ENCODE measurements at regions not wholly inside any gene's neighbourhood (a gene's known extent, or its start where the extent isn't known, plus 50 kb on each side); places are given as distances from the start of the nearest gene placed in this dataset.

GRCh38 chr14:41229824-41230223, 376.9 kb upstream of the LRFN5 start:
- no peaks in the 10 kb centered on the region for H3K79me2 ChIP-seq (replicated peaks; ENCODE audit: insufficient read depth, low read length)
- no peaks in the 10 kb centered on the region for H3K36me3 ChIP-seq (ENCODE audit: insufficient read depth, low read length)
- no peaks in the 10 kb centered on the region for H4K20me1 ChIP-seq (ENCODE audit: insufficient read depth)
- H3K27ac ChIP-seq (ENCODE audit: low read length), result no peak overlapping the region
- no peaks in the 10 kb centered on the region for H3K27me3 ChIP-seq (ENCODE audit: insufficient read depth, low read depth, low read length)
- no peak overlapping the region for H3K4me3 ChIP-seq (ENCODE audit: low read length)
- H3K9me2 ChIP-seq (ENCODE audit: insufficient read depth, low read length), result no peaks in the 10 kb centered on the region
- H3K4me2 ChIP-seq (ENCODE audit: low read length), result no peak overlapping the region
- no peak overlapping the region for H3K9ac ChIP-seq (ENCODE audit: low read length)
- H3F3A ChIP-seq (ENCODE audit: insufficient read depth, low read length, poor library complexity, severe bottlenecking), result no peaks in the 10 kb centered on the region
- peak; percentile 48 for TF ChIP-seq CTCF (IDR thresholded peaks at IDR 0.05; ENCODE audit: poor library complexity, severe bottlenecking)
- TF ChIP-seq RAD21 (conservative IDR thresholded peaks at IDR 0.05), result peak; percentile 57
- peak; percentile 91 for TF ChIP-seq POLR2AphosphoS5 (IDR thresholded peaks at IDR 0.05)
- no peak for TF ChIP-seq EZH2 (IDR thresholded peaks at IDR 0.05; ENCODE audit: borderline replicate concordance, insufficient read depth, low read length, poor library complexity, severe bottlenecking)
- TF ChIP-seq SMC3 (conservative IDR thresholded peaks at IDR 0.05; ENCODE audit: poor library complexity), result peak; percentile 50
- peak; percentile 95 for TF ChIP-seq EP300 (conservative IDR thresholded peaks at IDR 0.05; ENCODE audit: poor library complexity, severe bottlenecking)
- TF ChIP-seq MXI1 (conservative IDR thresholded peaks at IDR 0.05; ENCODE audit: poor library complexity, severe bottlenecking), result no peak
- no peak for TF ChIP-seq TAF1 (IDR thresholded peaks at IDR 0.05; ENCODE audit: low read depth)
- peak; percentile 27 for TF ChIP-seq REST (IDR thresholded peaks at IDR 0.05; ENCODE audit: borderline replicate concordance)
- H3K9me3 ChIP-seq (ENCODE audit: low read length), result no peaks in the 10 kb centered on the region
- no peak overlapping the region for H2AFZ ChIP-seq (ENCODE audit: low read depth, low read length)

GRCh38 chr14:41225433-41225832, 381.2 kb upstream of the LRFN5 start:
- no peak overlapping the region for H3K4me3 ChIP-seq (ENCODE audit: low read length)
- H3K27ac ChIP-seq (ENCODE audit: low read length), result no peak overlapping the region
- H3K9me2 ChIP-seq (ENCODE audit: insufficient read depth, low read length), result no peaks in the 10 kb centered on the region
- H3K27me3 ChIP-seq (ENCODE audit: insufficient read depth, low read depth, low read length), result no peaks in the 10 kb centered on the region
- TF ChIP-seq EZH2 (IDR thresholded peaks at IDR 0.05; ENCODE audit: borderline replicate concordance, insufficient read depth, low read length, poor library complexity, severe bottlenecking) (no peak), SMC3 (conservative IDR thresholded peaks at IDR 0.05; ENCODE audit: poor library complexity) (no peak), MXI1 (conservative IDR thresholded peaks at IDR 0.05; ENCODE audit: poor library complexity, severe bottlenecking) (no peak), RAD21 (conservative IDR thresholded peaks at IDR 0.05) (no peak), POLR2AphosphoS5 (IDR thresholded peaks at IDR 0.05) (no peak), REST (IDR thresholded peaks at IDR 0.05; ENCODE audit: borderline replicate concordance) (no peak), CTCF (IDR thresholded peaks at IDR 0.05; ENCODE audit: poor library complexity, severe bottlenecking) (no peak), TAF1 (IDR thresholded peaks at IDR 0.05; ENCODE audit: low read depth) (no peak), EP300 (conservative IDR thresholded peaks at IDR 0.05; ENCODE audit: poor library complexity, severe bottlenecking) (no peak)
- no peaks in the 10 kb centered on the region for H3K9me3 ChIP-seq (ENCODE audit: low read length)
- no peaks in the 10 kb centered on the region for H4K20me1 ChIP-seq (ENCODE audit: insufficient read depth)
- H3K79me2 ChIP-seq (replicated peaks; ENCODE audit: insufficient read depth, low read length), result no peaks in the 10 kb centered on the region
- H2AFZ ChIP-seq (ENCODE audit: low read depth, low read length), result no peak overlapping the region
- no peaks in the 10 kb centered on the region for H3K36me3 ChIP-seq (ENCODE audit: insufficient read depth, low read length)
- H3F3A ChIP-seq (ENCODE audit: insufficient read depth, low read length, poor library complexity, severe bottlenecking), result no peaks in the 10 kb centered on the region
- no peak overlapping the region for H3K9ac ChIP-seq (ENCODE audit: low read length)
- no peak overlapping the region for H3K4me2 ChIP-seq (ENCODE audit: low read length)

Measured in neural cell (in vitro differentiated cells).